Pancreas (tissue), 10 donors: ENCODE measurements at regions not wholly inside any gene's neighbourhood (a gene's known extent, or its start where the extent isn't known, plus 50 kb on each side); places are given as distances from the start of the nearest gene placed in this dataset.

Experiments used
- ATAC-seq, 4 donors: fragments of 200-7000 bp; cut with Tn5 transposase; one replicate each; pipeline versions ENCODE4 v1.8.0 to v1.9.1; 2020; ENCODE audit warnings: mild to moderate bottlenecking in 4 of 4, moderate library complexity in 4 of 4
- DNase-seq, 6 donors: peaks; one replicate each; pipeline ENCODE4 v3.0.0-alpha.2; 2020
- FAIRE-seq: peaks from 2 replicates; lab custom pipeline; 2012; peaks lifted over from hg19 to GRCh38; lab: Jason Lieb, UNC
- H3K27ac ChIP-seq, 4 donors: fragments of 200-600 bp; sonication (generic); 1 replicate in 3 of 4; 2 replicates in 1 of 4; pipeline versions ENCODE4 v1.5.0 to v1.8.0; 2020
- H3K27me3 ChIP-seq, 4 donors: fragments of 200-600 bp; one replicate each; pipeline ENCODE4 v1.8.0; 2021
- H3K36me3 ChIP-seq, 3 donors: fragments of 200-600 bp; sonication (generic) in 1 of 3; one replicate each; pipeline versions ENCODE4 v1.5.0 to v1.8.0; 2020 to 2021
- H3K4me1 ChIP-seq, 3 donors: fragments of 200-600 bp; one replicate each; pipeline ENCODE4 v1.8.0; 2021
- H3K4me3 ChIP-seq, 4 donors: fragments of 200-600 bp; sonication (generic) in 2 of 4; one replicate each; pipeline versions ENCODE4 v1.5.0 to v1.8.0; 2020 to 2021
- H3K9me3 ChIP-seq, 4 donors: fragments of 200-600 bp; one replicate each; pipeline ENCODE4 v1.8.0; 2021
- CTCF ChIP-seq, 4 donors: fragments of 200-600 bp; sonication (generic) in 3 of 4; IDR thresholded peaks; one replicate each; pipeline versions ENCODE4 v1.5.0 to v1.8.0; 2021; ENCODE audit warnings: antibody characterized with exemption in 4 of 4
- WGBS, 2 donors: extraction: QIAGEN DNeasy Blood & Tissue Kit; methylation state at CpG; one replicate each; pipeline ENCODE4 v1.1.7; 2013; 5-methylcytosine and 5-hydroxymethylcytosine counted together
- intact Hi-C, 3 donors: fragments of 100-400 bp; cut with DNase I; formaldehyde crosslinking; loops; one replicate each; pipeline versions ENCODE4 v1.11.1 to v1.14.2; 2022
- donor health status: healthy with polysubstance abuse.
- donor health status: DM: no; HTN: no; CAD: no; lungs with moderate emphysema.
- donor health status: DM: no; HTN: no; CAD: no.
- donor health status: control.
- donor health status: control.
- donor health status: Bipolar disorder and iron deficiency.
- donor health status: DM: yes; HTN: yes; CAD: no.
- donor health status: DM: no; HTN: no; CAD: no.
- donor health status: DM: no; HTN: no; CAD: no.
- donor health status: DM: yes; HTN: yes; CAD: no.

GRCh38 chr4:71247706-71248105 is 91.1 kb upstream of the SLC4A4 start:
- FAIRE-seq (no peak), DNase-seq (no peak), ATAC-seq (peak in 1 of 4 donors; percentile 5)
- Histone ChIP-seq H3K36me3 (no peaks in the 10 kb centered on the region), H3K4me1 (peaks cover 0 to 6% (median 2%) of the 10 kb centered on the region in 3 donors), H3K9me3 (no peaks in the 10 kb centered on the region), H3K27me3 (no peaks in the 10 kb centered on the region), H3K4me3 (no peak overlapping the region), H3K27ac (no peak overlapping the region)
- WGBS, 2 donors, result 60 to 63% methylated on average over 5 of the region's 5 CpGs
- intact Hi-C loops, result no loop called here
- no peak for TF ChIP-seq CTCF (IDR thresholded peaks at IDR 0.05)

- DNase-seq (no peak), FAIRE-seq (no peak), ATAC-seq (peak in 2 of 4 donors; percentile 12)
- no peak overlapping the region for H3K27ac ChIP-seq
- no peak for TF ChIP-seq CTCF (IDR thresholded peaks at IDR 0.05)
- no peaks in the 10 kb centered on the region for H3K9me3 ChIP-seq
- WGBS, 2 donors, result 19 to 23% methylated on average over 2 of the region's 2 CpGs
- peaks cover 0 to 12% (median 4%) of the 10 kb centered on the region in 3 donors for H3K4me1 ChIP-seq
- no peaks in the 10 kb centered on the region for H3K27me3 ChIP-seq
- intact Hi-C loops, result no loop called here
- H3K36me3 ChIP-seq, result peaks cover 0 to 5% (median 0%) of the 10 kb centered on the region in 3 donors
- no peak overlapping the region for H3K4me3 ChIP-seq
Measured at GRCh38 chr4:71251261-71251660, 87.6 kb upstream of the SLC4A4 start.

- Histone ChIP-seq H3K27ac (no peak overlapping the region), H3K9me3 (no peaks in the 10 kb centered on the region), H3K27me3 (no peaks in the 10 kb centered on the region), H3K36me3 (peaks cover 0 to 5% (median 0%) of the 10 kb centered on the region in 3 donors), H3K4me3 (no peak overlapping the region), H3K4me1 (peaks cover 0 to 12% (median 4%) of the 10 kb centered on the region in 3 donors)
- ATAC-seq, result no peak
- TF ChIP-seq CTCF (IDR thresholded peaks at IDR 0.05), result no peak
- DNase-seq, result no peak
- intact Hi-C loops, result no loop called here
- FAIRE-seq, result no peak
- 63 to 66% methylated on average over 1 of the region's 1 CpG for WGBS, 2 donors
Measured at GRCh38 chr4:71253545-71253944, 85.3 kb upstream of the SLC4A4 start.

GRCh38 chr4:71254451-71255012 is 84.3 kb upstream of the SLC4A4 start:
- TF ChIP-seq CTCF (IDR thresholded peaks at IDR 0.05), result no peak
- no peak for FAIRE-seq
- peak overlapping the region in 1 of 4 donors; percentile 13 for H3K27ac ChIP-seq
- no peaks in the 10 kb centered on the region for H3K27me3 ChIP-seq
- WGBS, 2 donors, result 59 to 63% methylated on average over 2 of the region's 2 CpGs
- intact Hi-C loops, result no loop called here
- no peak overlapping the region for H3K4me3 ChIP-seq
- H3K36me3 ChIP-seq, result peaks cover 0 to 5% (median 0%) of the 10 kb centered on the region in 3 donors
- DNase-seq, result no peak
- H3K9me3 ChIP-seq, result no peaks in the 10 kb centered on the region
- H3K4me1 ChIP-seq, result peaks cover 0 to 12% (median 4%) of the 10 kb centered on the region in 3 donors
- peak in 1 of 4 donors; percentile 32 for ATAC-seq

- Histone ChIP-seq H3K4me3 (no peak overlapping the region), H3K27ac (no peak overlapping the region), H3K27me3 (no peaks in the 10 kb centered on the region), H3K9me3 (no peaks in the 10 kb centered on the region), H3K36me3 (peaks cover 0 to 5% (median 0%) of the 10 kb centered on the region in 3 donors), H3K4me1 (peaks cover 0 to 16% (median 11%) of the 10 kb centered on the region in 3 donors)
- FAIRE-seq, result no peak
- no peak for DNase-seq
- intact Hi-C loops, result no loop called here
- TF ChIP-seq CTCF (IDR thresholded peaks at IDR 0.05), result no peak
- ATAC-seq, result no peak
- 61 to 72% methylated on average over 1 of the region's 1 CpG for WGBS, 2 donors
Measured at GRCh38 chr4:71255976-71256375, 82.8 kb upstream of the SLC4A4 start.
